ENCODE measurements at regions not wholly inside any gene's neighbourhood (a gene's known extent, or its start where the extent isn't known, plus 50 kb on each side); places are given as distances from the start of the nearest gene placed in this dataset.

GRCh38 chr4:31573554-31573953, 853.4 kb downstream of the PCDH7 start:
- DNase-seq: no peak

DNA sequence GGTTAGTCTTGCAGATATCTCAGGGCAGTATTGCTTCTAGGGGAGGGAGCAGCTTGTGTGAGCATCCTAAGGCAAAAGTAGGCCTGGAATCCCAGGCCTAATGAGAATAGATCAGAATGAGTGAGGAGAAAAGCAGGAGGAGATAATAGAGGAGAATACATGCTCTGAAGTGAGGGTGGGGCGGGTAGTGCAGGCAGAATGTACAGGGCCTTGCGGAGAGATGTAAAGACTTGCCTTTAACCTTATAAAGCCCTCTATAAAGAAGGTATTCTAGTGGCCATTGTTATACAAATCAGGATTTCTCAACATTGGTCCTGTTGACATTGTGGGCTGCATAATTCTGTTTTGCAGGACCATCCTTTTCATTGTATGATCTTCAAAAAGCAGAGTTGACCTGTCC, 855.3 kb downstream of the PCDH7 start:
- DNase-seq: no peak

DNA sequence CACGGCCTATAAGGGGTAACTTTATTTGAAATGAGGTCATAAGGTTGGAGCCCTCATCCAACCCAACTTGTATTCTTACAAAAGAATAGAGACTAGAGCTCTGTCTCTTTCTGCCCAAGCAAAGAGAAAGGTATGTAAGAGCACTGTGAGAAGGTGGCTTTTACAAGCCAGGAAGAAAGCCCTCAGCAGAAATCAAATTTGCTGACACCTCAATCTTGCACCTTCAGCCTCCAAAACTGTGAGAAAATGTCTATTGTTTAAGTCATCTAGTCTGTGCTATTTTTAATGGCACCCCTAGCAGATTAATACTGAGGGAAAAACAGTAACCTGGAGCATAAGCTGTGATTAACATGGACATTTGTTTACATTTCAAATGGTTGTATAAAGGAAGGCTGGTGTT, 860.7 kb downstream of the PCDH7 start:
- DNase-seq: no peak

DNA sequence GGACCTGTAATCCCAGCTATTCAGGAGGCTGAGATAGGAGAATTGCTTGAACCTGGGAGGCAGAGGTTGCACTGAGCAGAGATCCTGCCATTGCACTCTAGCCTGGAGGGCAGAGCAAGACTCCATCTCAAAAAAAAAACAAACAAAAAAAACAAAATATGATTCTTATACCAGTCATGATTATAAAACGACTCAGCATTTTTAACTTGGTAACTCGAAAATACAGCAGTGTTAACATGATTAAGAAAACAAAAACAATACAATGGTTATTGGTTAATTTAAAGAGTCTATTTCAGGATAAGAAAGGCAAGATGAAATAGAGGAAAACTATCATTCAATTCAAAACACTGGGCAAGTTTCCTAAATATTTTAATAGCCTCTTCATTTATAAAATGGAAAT, 865.3 kb downstream of the PCDH7 start:
- no peak for DNase-seq

GRCh38 chr4:31592293-31592692, 872.1 kb downstream of the PCDH7 start:
- no peak for DNase-seq

DNA sequence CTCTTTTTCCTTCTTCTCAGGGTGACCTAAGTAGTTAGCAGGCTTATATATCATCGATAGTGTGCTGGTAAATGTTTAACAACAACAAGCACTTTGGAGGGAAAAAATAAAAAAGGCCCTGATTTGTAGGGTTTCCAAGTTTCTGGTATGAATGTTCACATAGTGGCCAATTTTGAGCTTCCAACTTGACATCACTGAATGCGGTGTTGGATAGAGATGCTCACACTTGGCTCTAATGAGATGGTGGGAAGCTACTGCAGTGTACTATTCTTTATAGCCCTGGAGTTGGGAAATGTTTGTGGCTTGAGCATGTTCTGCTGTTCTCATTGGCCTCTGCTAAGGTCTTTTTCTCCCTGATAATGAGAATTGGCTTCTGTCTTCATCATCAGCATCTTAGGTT, 875.3 kb downstream of the PCDH7 start:
- no peak for DNase-seq

DNA sequence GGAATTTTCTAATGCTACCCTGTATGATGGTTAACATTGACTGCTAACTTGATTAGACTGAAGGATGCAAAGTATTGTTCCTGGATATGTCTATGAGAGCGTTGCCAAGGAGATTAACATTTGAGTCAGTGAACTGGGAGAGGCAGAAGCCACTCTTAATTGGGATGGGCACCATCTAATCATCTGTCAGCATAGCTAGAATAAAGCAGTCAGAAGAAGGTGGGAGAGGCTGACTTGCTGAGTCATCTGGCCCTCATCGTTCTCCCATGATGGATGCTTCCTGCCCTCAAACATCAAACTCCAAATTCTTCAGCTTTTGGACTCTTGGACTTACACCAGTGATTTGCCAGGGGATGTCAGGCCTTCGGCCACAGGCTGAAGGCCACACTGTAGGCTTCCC, 878.5 kb downstream of the PCDH7 start:
- no peak for DNase-seq

GRCh38 chr4:31601793-31602192, 881.6 kb downstream of the PCDH7 start:
- DNase-seq: no peak

GRCh38 chr4:31613946-31614623, 893.9 kb downstream of the PCDH7 start:
- no peak for DNase-seq

- DNase-seq: no peak
These were observed 897.5 kb downstream of the PCDH7 start for GRCh38 chr4:31617667-31618066.

DNA sequence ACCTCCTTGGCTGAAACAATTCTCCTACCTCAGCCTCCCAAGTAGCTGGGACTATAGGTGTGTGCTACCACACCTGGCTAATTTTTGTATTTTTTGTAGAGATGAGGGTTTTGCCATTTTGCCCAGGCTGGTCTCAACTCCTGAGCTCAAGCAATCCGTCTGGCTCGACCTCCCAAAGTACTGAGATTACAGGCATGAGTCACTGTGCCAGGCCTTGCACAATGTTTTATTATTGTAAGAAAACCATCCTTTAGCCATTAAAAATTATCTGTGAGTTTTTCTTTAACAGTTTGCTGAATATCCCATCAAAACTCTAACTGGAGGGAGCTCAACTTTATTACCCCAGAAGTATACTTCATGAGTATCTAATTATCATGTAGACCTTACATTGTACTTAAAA, 900.3 kb downstream of the PCDH7 start:
- no peak for DNase-seq

- no peak for DNase-seq
These were observed 925.1 kb downstream of the PCDH7 start for GRCh38 chr4:31645236-31645635.

DNA sequence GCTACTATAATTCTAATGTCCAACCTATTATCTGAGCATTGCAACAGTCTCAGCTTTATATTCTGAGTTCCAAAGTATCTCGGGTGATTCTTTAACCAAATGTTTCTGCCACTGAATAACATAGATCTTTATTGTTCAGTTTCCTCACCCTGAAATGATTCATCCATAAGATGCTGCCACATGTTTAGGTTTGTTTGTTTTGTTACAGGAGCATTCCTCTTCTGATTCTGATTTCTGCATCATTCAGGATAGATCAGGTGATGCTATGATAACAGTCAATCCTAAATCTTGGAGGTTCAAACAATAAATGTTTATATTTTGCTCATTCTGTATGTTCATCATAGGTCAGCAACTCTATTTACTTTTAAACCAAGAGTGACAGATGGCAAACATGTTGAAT, 927.6 kb downstream of the PCDH7 start:
- DNase-seq: no peak

GRCh38 chr4:31649878-31650277, 929.7 kb downstream of the PCDH7 start:
- DNase-seq: no peak

DNA sequence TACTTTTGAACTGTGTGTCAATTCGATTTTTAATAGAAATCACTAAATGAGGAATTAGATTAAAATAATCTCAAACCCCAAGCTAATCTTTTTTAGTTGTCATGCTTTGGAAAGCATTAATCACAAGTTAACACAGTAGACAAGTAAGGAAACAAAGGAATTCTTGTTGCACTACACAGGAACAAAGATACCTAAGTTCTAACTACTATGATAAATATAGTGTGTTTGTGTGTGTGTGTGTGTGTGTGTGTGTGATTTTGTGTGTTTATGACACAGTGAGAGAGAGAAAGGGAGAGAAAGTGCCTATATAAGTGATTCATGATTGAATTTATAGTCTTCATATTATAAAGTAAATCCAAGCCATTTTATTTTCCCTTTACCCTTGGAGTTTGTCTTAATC, 931.4 kb downstream of the PCDH7 start:
- DNase-seq: no peak

GRCh38 chr4:31655328-31655727, 935.2 kb downstream of the PCDH7 start:
- DNase-seq: no peak

GRCh38 chr4:31657859-31658570, 937.8 kb downstream of the PCDH7 start:
- no peak for DNase-seq

DNA sequence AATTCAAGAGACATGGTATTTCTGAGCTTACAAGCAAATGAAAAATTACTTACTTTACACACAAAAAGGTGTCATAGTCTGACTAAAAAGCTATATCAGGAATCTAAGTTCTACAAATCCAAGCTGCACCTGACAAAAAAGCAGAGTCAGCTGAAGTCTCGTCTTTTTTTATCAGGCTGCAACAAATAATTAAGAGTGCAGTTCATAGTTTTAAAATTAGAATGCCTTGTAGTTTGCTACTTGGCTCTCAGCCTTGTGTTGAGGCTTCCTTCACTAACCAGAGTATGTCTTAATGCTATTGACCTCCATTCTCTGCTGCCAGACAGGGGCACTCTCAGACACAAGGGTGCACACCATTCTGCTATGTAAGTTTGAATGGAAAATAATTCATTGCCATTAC, 940.7 kb downstream of the PCDH7 start:
- no peak for DNase-seq

GRCh38 chr4:31662951-31663350, 942.8 kb downstream of the PCDH7 start:
- no peak for DNase-seq

DNA sequence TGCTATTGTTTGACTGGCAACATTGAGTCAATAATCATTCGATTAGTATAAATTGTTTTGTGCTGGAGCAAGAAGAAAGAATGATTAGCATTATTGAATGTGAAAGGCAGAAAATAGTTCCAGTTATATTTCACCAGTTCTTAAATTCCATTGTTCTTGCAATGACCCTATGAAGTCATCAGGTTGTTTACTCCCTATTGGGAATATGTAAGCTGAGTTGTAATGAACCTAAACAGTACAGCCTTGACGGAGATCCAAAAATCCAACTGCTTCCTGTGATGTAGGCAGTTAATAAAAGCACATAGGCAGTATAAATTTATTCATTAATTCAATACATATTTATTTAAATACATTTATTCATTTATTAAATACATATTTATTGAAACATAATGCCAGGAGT, 947.5 kb downstream of the PCDH7 start:
- DNase-seq: no peak

DNA sequence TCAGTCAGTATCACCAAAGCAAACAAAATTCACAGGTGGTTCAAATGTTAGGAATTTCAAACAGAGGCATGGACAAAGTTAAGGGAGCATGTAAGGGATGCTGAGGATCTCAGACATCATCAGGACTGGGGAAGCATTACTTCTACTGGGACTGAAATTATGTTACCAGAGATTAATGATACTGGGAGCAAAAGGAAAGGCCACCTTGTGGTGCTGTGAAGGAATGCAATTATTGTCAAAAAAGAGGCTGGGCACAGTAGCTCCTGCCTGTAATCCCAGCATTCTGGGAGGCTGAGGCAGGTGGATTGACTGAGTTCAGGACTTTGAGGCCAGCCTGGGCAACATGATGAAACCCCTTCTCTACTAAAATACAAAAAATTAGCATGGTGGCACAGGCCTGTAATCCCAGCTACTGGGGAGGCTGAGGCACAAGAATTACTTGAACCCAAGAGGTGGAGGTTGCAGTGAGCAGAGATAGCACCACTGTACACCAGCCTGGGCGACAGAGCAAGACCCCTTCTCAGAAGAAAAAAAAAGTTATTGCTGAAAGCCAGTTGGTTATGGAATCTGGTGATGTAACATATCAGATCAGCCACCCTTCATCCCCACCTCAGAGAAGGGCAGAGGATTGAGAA, 954.3 kb downstream of the PCDH7 start:
- no peak for DNase-seq

GRCh38 chr4:31678356-31678755, 958.2 kb downstream of the PCDH7 start:
- DNase-seq: no peak

GRCh38 chr4:31682796-31683195, 962.6 kb downstream of the PCDH7 start:
- no peak for DNase-seq

GRCh38 chr4:31687717-31688342, 967.7 kb downstream of the PCDH7 start:
- no peak for DNase-seq
